22Rv1 (cell line): ENCODE measurements at regions not wholly inside any gene's neighbourhood (a gene's known extent, or its start where the extent isn't known, plus 50 kb on each side); places are given as distances from the start of the nearest gene placed in this dataset.

Source experiments
- ZFX ChIP-seq: fragments of 450-650 bp; IDR thresholded peaks from 2 replicates; pipeline ENCODE4 v1.6.1; 2017; ENCODE audit warnings: antibody characterized with exemption, borderline replicate concordance
- TF ChIP-seq, protein P1 (sequence below): fragments of 450-650 bp; IDR thresholded peaks from 2 replicates; pipeline ENCODE4 v1.5.1; 2017; ENCODE audit warnings: mild to moderate bottlenecking

DNA sequence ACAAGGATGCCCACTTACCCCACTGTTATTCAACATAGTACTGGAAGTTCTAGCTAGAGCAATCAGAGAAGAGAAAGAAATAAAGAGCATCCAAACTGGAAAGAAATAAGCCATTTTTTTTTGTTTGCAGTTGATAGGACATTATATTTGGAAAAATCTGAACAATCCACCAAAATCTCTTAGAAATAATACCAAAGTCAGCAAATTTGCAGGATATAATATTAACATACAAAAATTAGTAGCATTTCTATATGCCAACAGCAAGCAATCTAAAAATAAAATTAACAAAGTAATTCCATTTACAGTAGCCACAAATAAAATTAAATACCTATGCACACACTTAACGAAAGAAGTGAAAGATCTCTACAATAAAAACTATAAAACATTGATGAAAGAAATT, 599.3 kb downstream of the CDH9 start:
- TF ChIP-seq, protein P1, sequence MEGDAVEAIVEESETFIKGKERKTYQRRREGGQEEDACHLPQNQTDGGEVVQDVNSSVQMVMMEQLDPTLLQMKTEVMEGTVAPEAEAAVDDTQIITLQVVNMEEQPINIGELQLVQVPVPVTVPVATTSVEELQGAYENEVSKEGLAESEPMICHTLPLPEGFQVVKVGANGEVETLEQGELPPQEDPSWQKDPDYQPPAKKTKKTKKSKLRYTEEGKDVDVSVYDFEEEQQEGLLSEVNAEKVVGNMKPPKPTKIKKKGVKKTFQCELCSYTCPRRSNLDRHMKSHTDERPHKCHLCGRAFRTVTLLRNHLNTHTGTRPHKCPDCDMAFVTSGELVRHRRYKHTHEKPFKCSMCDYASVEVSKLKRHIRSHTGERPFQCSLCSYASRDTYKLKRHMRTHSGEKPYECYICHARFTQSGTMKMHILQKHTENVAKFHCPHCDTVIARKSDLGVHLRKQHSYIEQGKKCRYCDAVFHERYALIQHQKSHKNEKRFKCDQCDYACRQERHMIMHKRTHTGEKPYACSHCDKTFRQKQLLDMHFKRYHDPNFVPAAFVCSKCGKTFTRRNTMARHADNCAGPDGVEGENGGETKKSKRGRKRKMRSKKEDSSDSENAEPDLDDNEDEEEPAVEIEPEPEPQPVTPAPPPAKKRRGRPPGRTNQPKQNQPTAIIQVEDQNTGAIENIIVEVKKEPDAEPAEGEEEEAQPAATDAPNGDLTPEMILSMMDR, result no peak
- no peak for TF ChIP-seq ZFX
